ENCODE measurements at regions not wholly inside any gene's neighbourhood (a gene's known extent, or its start where the extent isn't known, plus 50 kb on each side); places are given as distances from the start of the nearest gene placed in this dataset.

DNA sequence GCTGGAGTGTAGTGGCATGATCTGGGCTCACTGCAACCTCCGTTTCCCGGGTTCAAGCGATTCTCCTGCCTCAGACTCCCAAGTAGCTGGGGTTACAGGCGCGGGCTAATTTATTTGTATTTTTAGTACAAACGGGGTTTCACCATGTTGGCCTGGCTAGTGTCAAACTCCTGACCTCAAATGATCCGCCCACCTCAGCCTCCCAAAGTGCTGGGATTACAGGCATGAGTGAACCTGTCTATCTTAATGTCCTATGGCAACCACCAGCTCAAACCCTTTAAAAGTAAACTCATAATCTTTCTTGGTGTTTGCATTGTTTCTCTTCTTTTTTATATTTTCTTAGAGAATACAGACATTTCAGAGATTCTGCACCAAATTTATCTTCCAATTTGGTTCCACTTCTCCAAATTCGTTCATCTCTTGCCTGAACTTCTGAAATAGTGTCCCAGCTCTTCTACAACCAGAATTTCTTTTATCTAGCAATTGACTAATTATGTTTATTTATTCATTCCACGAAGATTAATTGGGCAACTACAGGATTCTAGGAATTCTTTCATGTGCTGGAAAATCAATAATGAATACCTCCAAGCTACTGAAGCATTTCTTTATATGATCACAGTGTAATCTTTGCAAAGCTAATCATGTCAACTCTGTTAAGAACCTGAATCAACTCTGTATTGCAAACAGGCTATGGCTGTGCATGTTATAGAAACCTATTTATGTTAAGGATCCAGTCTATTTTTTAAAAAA lies 60.0 kb upstream of the TYRP1 start:
- TF ChIP-seq ZBTB8A (tag by site-specific recombination; IDR thresholded peaks at IDR 0.05) = no peak
- TF ChIP-seq, protein P1, sequence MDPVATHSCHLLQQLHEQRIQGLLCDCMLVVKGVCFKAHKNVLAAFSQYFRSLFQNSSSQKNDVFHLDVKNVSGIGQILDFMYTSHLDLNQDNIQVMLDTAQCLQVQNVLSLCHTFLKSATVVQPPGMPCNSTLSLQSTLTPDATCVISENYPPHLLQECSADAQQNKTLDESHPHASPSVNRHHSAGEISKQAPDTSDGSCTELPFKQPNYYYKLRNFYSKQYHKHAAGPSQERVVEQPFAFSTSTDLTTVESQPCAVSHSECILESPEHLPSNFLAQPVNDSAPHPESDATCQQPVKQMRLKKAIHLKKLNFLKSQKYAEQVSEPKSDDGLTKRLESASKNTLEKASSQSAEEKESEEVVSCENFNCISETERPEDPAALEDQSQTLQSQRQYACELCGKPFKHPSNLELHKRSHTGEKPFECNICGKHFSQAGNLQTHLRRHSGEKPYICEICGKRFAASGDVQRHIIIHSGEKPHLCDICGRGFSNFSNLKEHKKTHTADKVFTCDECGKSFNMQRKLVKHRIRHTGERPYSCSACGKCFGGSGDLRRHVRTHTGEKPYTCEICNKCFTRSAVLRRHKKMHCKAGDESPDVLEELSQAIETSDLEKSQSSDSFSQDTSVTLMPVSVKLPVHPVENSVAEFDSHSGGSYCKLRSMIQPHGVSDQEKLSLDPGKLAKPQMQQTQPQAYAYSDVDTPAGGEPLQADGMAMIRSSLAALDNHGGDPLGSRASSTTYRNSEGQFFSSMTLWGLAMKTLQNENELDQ (tag by site-specific recombination; IDR thresholded peaks at IDR 0.05; ENCODE audit: low read depth) = no peak
- no peak for TF ChIP-seq ZNF10 (tag by site-specific recombination; IDR thresholded peaks at IDR 0.05)
- no peak for TF ChIP-seq ZNF23 (tag by site-specific recombination; IDR thresholded peaks at IDR 0.05; ENCODE audit: borderline replicate concordance)
- no peak for TF ChIP-seq ZNF600 (tag by site-specific recombination; IDR thresholded peaks at IDR 0.05)
- TF ChIP-seq ZNF324 (tag by site-specific recombination; IDR thresholded peaks at IDR 0.05) = no peak
- no peak for TF ChIP-seq GLI4 (tag by site-specific recombination; IDR thresholded peaks at IDR 0.05)
- TF ChIP-seq ZNF560 (tag by site-specific recombination; IDR thresholded peaks at IDR 0.05; ENCODE audit: borderline replicate concordance) = no peak
- TF ChIP-seq, protein P2, sequence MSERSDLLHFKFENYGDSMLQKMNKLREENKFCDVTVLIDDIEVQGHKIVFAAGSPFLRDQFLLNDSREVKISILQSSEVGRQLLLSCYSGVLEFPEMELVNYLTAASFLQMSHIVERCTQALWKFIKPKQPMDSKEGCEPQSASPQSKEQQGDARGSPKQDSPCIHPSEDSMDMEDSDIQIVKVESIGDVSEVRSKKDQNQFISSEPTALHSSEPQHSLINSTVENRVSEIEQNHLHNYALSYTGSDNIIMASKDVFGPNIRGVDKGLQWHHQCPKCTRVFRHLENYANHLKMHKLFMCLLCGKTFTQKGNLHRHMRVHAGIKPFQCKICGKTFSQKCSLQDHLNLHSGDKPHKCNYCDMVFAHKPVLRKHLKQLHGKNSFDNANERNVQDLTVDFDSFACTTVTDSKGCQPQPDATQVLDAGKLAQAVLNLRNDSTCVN (tag by site-specific recombination; optimal IDR thresholded peaks at IDR 0.05) = no peak
- TF ChIP-seq HOXA7 (CRISPR knock-in tag; IDR thresholded peaks at IDR 0.05; ENCODE audit: borderline replicate concordance) = no peak
- no peak for TF ChIP-seq YY2 (tag by site-specific recombination; IDR thresholded peaks at IDR 0.05)
- TF ChIP-seq ZEB2 (tag by site-specific recombination; IDR thresholded peaks at IDR 0.05) = no peak
- no peak for TF ChIP-seq ZNF266 (tag by site-specific recombination; IDR thresholded peaks at IDR 0.05; ENCODE audit: low read depth)
- TF ChIP-seq ZNF792 (tag by site-specific recombination; IDR thresholded peaks at IDR 0.05) = no peak
- no peak for TF ChIP-seq ZNF24 (tag by site-specific recombination; IDR thresholded peaks at IDR 0.05)
- TF ChIP-seq, protein P3, sequence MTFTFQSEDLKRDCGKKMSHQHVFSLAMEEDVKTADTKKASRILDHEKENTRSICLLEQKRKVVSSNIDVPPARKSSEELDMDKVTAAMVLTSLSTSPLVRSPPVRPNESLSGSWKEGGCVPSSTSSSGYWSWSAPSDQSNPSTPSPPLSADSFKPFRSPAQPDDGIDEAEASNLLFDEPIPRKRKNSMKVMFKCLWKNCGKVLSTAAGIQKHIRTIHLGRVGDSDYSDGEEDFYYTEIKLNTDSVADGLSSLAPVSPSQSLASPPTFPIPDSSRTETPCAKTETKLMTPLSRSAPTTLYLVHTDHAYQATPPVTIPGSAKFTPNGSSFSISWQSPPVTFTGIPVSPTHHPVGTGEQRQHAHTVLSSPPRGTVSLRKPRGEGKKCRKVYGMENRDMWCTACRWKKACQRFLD (tag by site-specific recombination; IDR thresholded peaks at IDR 0.05) = no peak
- TF ChIP-seq ZNF350 (tag by site-specific recombination; IDR thresholded peaks at IDR 0.05) = no peak
- no peak for TF ChIP-seq ZNF416 (tag by site-specific recombination; IDR thresholded peaks at IDR 0.05)
- no peak for TF ChIP-seq ZSCAN30 (tag by site-specific recombination; IDR thresholded peaks at IDR 0.05)
- ChIA-PET CTCF (interaction anchor here (1.1 kb wide), 1 partner anchor 66 kb away, joined by 4 read pairs; no protein-coding TSS in a partner anchor), POLR2A (no interaction called here)
- Histone ChIP-seq H3K4me3 (ENCODE audit: low read depth, low read length) (no peak overlapping the region), H3K27ac (ENCODE audit: extremely low read depth, low read depth, low read length) (no peak overlapping the region), H3K9me3 (ENCODE audit: control insufficient read depth, insufficient read depth, low read depth, low read length) (no peaks in the 10 kb centered on the region), H3K36me3 (ENCODE audit: control insufficient read depth in 2 of 2, insufficient read depth in 1 of 2, low read length in 2 of 2) (no peaks in the 10 kb centered on the region), H3K4me1 (ENCODE audit: control insufficient read depth, insufficient read depth, low read length) (no peaks in the 10 kb centered on the region)

DNA sequence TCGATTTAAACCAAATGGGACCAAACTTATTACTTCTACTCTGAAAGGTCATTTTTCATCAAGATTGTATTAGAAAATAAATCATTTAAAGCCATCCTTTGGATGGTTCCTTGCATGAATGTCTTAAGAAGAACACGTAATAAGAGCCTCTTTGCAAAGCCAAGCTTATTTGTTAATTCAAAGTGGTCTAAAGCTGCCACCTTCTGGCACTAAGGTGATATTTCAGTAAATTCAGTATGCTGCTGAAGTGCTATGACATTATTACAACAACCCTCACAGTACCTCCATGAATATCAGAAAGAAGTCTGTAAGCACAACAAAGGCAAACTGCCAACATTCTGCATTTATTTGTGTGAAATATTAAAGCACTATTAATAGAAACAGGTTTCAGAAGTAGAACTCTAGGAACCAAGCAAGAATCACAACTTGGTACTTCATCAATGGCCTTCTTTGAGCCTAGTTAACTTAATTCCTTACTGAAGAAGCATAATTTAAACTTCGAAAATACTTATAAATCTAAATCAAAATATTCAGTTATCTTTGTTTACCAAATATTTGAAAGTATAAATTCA lies 53.1 kb upstream of the TYRP1 start:
- Histone ChIP-seq H3K4me3 (ENCODE audit: low read depth, low read length) (no peak overlapping the region), H3K4me1 (ENCODE audit: control insufficient read depth, insufficient read depth, low read length) (no peaks in the 10 kb centered on the region), H3K36me3 (ENCODE audit: control insufficient read depth in 2 of 2, insufficient read depth in 1 of 2, low read length in 2 of 2) (no peaks in the 10 kb centered on the region), H3K27ac (ENCODE audit: extremely low read depth, low read depth, low read length) (no peak overlapping the region), H3K9me3 (ENCODE audit: control insufficient read depth, insufficient read depth, low read depth, low read length) (no peaks in the 10 kb centered on the region)
- CTCF ChIA-PET = interaction anchor here (0.6 to 2.8 kb wide), 30 partner anchors 8 to 1784 kb away, joined by 3 to 48 read pairs (median 3); no protein-coding TSS in a partner anchor
- TF ChIP-seq ZNF654 (tag by site-specific recombination; IDR thresholded peaks at IDR 0.05; ENCODE audit: low read depth) = peak; percentile 84
- TF ChIP-seq, protein P4, sequence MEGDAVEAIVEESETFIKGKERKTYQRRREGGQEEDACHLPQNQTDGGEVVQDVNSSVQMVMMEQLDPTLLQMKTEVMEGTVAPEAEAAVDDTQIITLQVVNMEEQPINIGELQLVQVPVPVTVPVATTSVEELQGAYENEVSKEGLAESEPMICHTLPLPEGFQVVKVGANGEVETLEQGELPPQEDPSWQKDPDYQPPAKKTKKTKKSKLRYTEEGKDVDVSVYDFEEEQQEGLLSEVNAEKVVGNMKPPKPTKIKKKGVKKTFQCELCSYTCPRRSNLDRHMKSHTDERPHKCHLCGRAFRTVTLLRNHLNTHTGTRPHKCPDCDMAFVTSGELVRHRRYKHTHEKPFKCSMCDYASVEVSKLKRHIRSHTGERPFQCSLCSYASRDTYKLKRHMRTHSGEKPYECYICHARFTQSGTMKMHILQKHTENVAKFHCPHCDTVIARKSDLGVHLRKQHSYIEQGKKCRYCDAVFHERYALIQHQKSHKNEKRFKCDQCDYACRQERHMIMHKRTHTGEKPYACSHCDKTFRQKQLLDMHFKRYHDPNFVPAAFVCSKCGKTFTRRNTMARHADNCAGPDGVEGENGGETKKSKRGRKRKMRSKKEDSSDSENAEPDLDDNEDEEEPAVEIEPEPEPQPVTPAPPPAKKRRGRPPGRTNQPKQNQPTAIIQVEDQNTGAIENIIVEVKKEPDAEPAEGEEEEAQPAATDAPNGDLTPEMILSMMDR (tag by site-specific recombination; IDR thresholded peaks at IDR 0.05) = peak; percentile 47; the same call in 1 of the 2 replicates
- TF ChIP-seq ZNF23 (tag by site-specific recombination; IDR thresholded peaks at IDR 0.05; ENCODE audit: borderline replicate concordance) = no peak
- POLR2A ChIA-PET = no interaction called here

All from HEK293 (cell line).